NCI-H2227 treated with DMSO at 0.1 percent for 48 hours (cell line): ENCODE measurements at regions not wholly inside any gene's neighbourhood (a gene's known extent, or its start where the extent isn't known, plus 50 kb on each side); places are given as distances from the start of the nearest gene placed in this dataset.
"Not testable (repeated sequence)": the region's sequence is repeated elsewhere in the genome, so short reads cannot be mapped to it uniquely, and the experiment has no call there.

Source experiments
- DNase-seq: peaks from one replicate; lab custom pipeline; 2025; lab: John Stamatoyannopoulos, UW

- DNase-seq: no peak
Measured at GRCh38 chr7:83738291-83738835, 89.4 kb upstream of the SEMA3E start.

- DNase-seq: no peak
Measured at GRCh38 chr7:83732305-83732704, 83.4 kb upstream of the SEMA3E start.

- DNase-seq: no peak
Measured at GRCh38 chr7:83731154-83731553, 82.2 kb upstream of the SEMA3E start.

- DNase-seq: not testable (repeated sequence)
Measured at GRCh38 chr7:83716923-83717322, 68.0 kb upstream of the SEMA3E start.

GRCh38 chr7:83708531-83708930 is 59.6 kb upstream of the SEMA3E start:
- no peak for DNase-seq

- DNase-seq: no peak
Measured at GRCh38 chr7:83704564-83704963, 55.6 kb upstream of the SEMA3E start.

- DNase-seq: no peak
Measured at GRCh38 chr7:83702446-83702845, 53.5 kb upstream of the SEMA3E start.

GRCh38 chr7:83701736-83702135 is 52.8 kb upstream of the SEMA3E start:
- no peak for DNase-seq
